H1 (cell line): ENCODE measurements at regions not wholly inside any gene's neighbourhood (a gene's known extent, or its start where the extent isn't known, plus 50 kb on each side); places are given as distances from the start of the nearest gene placed in this dataset.

ENCODE experiments used
- CTCF ChIA-PET: fragments of 300-600 bp; sonication (Branson Sonifier 250); formaldehyde crosslinking; loops from one replicate; lab custom pipeline; 2021; ENCODE audit not compliant: partially characterized antibody; lab: Charles Lee
- POLR2A ChIA-PET: fragments of 300-600 bp; sonication (Branson Sonifier 250); formaldehyde crosslinking; loops from one replicate; lab custom pipeline; 2021; ENCODE audit warnings: inconsistent platforms; ENCODE audit not compliant: partially characterized antibody; lab: Charles Lee
- DNase-seq, 2 experiments: peaks; one replicate each; pipeline versions ENCODE4 v3.0.0 to v3.0.0-alpha.2; 2010 to 2022; ENCODE audit warnings: low spot score in 2 of 2, low read depth in 1 of 2, mixed read lengths in 1 of 2
- FAIRE-seq: peaks from 2 replicates; lab custom pipeline; 2011; peaks lifted over from hg19 to GRCh38; lab: Jason Lieb, UNC
- H2AFZ ChIP-seq: 2 replicates; pipeline ENCODE4 v1.8.1; 2012; ENCODE audit warnings: low read length, inconsistent platforms
- H2AK5ac ChIP-seq: 2 replicates; pipeline ENCODE4 v1.6.1; 2013; ENCODE audit warnings: low read depth, low read length
- H2BK120ac ChIP-seq: replicated peaks from 2 replicates; pipeline ENCODE3; 2013; ENCODE audit warnings: low read depth, low read length, inconsistent platforms
- H2BK12ac ChIP-seq: 2 replicates; pipeline ENCODE4 v1.6.1; 2013; ENCODE audit warnings: low read depth, low read length
- H2BK15ac ChIP-seq: 2 replicates; pipeline ENCODE4 v1.6.1; 2013; ENCODE audit warnings: low read length
- H2BK20ac ChIP-seq: 2 replicates; pipeline ENCODE4 v1.6.1; 2013; ENCODE audit warnings: low read length
- H2BK5ac ChIP-seq: 2 replicates; pipeline ENCODE4 v1.6.1; 2013; ENCODE audit warnings: low read depth, low read length
- H3K14ac ChIP-seq: 2 replicates; pipeline ENCODE4 v1.6.1; 2013; ENCODE audit warnings: inconsistent platforms; ENCODE audit not compliant: insufficient read length
- H3K18ac ChIP-seq: 2 replicates; pipeline ENCODE4 v1.6.1; 2013; ENCODE audit warnings: low read length; ENCODE audit errors: extremely low read depth
- H3K23ac ChIP-seq: 2 replicates; pipeline ENCODE4 v1.6.1; 2013; ENCODE audit warnings: inconsistent platforms; ENCODE audit not compliant: insufficient read length
- H3K23me2 ChIP-seq: 2 replicates; pipeline ENCODE4 v1.6.1; 2013; ENCODE audit warnings: low read depth, low read length
- H3K27ac ChIP-seq: 2 replicates; pipeline ENCODE4 v1.6.1; 2011; ENCODE audit warnings: low read depth, low read length, inconsistent platforms
- H3K27me3 ChIP-seq, 4 experiments: replicated peaks in 1 of 4; 1 replicate in 1 of 4; 2 replicates in 3 of 4; pipeline versions ENCODE4 v1.6.1 to v1.8.1; 2011 to 2013; ENCODE audit warnings: low read length in 3 of 4, mild to moderate bottlenecking in 3 of 4, inconsistent platforms in 2 of 4, mixed read lengths in 2 of 4, moderate library complexity in 1 of 4; ENCODE audit not compliant: control insufficient read depth in 3 of 4, insufficient read depth in 3 of 4; ENCODE audit errors: extremely low read depth in 1 of 4
- H3K36me3 ChIP-seq, 4 experiments: 2 replicates each; pipeline versions ENCODE4 v1.6.1 to v1.8.1; 2011 to 2013; ENCODE audit warnings: mild to moderate bottlenecking in 4 of 4, low read length in 3 of 4, moderate library complexity in 2 of 4, control low read depth in 1 of 4, inconsistent platforms in 1 of 4; ENCODE audit not compliant: insufficient read depth in 4 of 4, control insufficient read depth in 2 of 4
- H3K4ac ChIP-seq: replicated peaks from 2 replicates; pipeline ENCODE3; 2013; ENCODE audit warnings: low read length, low read depth, mixed read lengths, inconsistent platforms; ENCODE audit not compliant: insufficient read length
- H3K4me1 ChIP-seq, 4 experiments: replicated peaks in 1 of 4; 1 replicate in 1 of 4; 2 replicates in 3 of 4; pipeline versions ENCODE4 v1.6.1 to v1.8.1; 2011 to 2013; ENCODE audit warnings: low read length in 3 of 4, inconsistent platforms in 2 of 4, mixed read lengths in 1 of 4; ENCODE audit not compliant: insufficient read depth in 4 of 4, control insufficient read depth in 3 of 4
- H3K4me2 ChIP-seq, 2 experiments: 2 replicates each; pipeline versions ENCODE4 v1.6.1 to v1.8.1; 2011 to 2013; ENCODE audit warnings: low read depth in 2 of 2, low read length in 2 of 2, control low read depth in 1 of 2, inconsistent platforms in 1 of 2, mild to moderate bottlenecking in 1 of 2; ENCODE audit not compliant: insufficient read depth in 1 of 2
- H3K4me3 ChIP-seq, 4 experiments: fragments of 200-600, 300-600 bp in 1 of 4; sonication (generic), shearing (Covaris generic), sonication (Bioruptor Twin) in 1 of 4; 2 replicates each; pipeline versions ENCODE4 v1.5.1 to v1.8.1; 2011 to 2016; ENCODE audit warnings: low read length in 4 of 4, low read depth in 3 of 4, control low read depth in 2 of 4, inconsistent platforms in 2 of 4, mild to moderate bottlenecking in 2 of 4, mixed read lengths in 1 of 4, moderate library complexity in 1 of 4; ENCODE audit not compliant: insufficient read depth in 2 of 4; ENCODE audit errors: extremely low read depth in 1 of 4
- H3K56ac ChIP-seq: replicated peaks from 2 replicates; pipeline ENCODE3; 2013; ENCODE audit warnings: low read depth, mild to moderate bottlenecking, mixed read lengths, low read length, inconsistent platforms; ENCODE audit not compliant: insufficient read length
- H3K79me1 ChIP-seq: 2 replicates; pipeline ENCODE4 v1.6.1; 2013; ENCODE audit warnings: low read depth, low read length, control low read depth
- H3K79me2 ChIP-seq, 2 experiments: 2 replicates each; pipeline versions ENCODE4 v1.6.1 to v1.8.1; 2012 to 2013; ENCODE audit warnings: low read length in 2 of 2, mild to moderate bottlenecking in 2 of 2, inconsistent platforms in 1 of 2; ENCODE audit not compliant: insufficient read depth in 2 of 2, control insufficient read depth in 1 of 2
- H3K9ac ChIP-seq, 4 experiments: replicated peaks in 1 of 4; 1 replicate in 1 of 4; 2 replicates in 3 of 4; pipeline versions ENCODE4 v1.6.1 to v1.8.1; 2011 to 2013; ENCODE audit warnings: low read depth in 3 of 4, low read length in 3 of 4, control low read depth in 2 of 4, mild to moderate bottlenecking in 2 of 4, moderate library complexity in 2 of 4, inconsistent platforms in 1 of 4; ENCODE audit errors: extremely low read depth in 1 of 4
- H3K9me3 ChIP-seq, 2 experiments: 2 replicates each; pipeline versions ENCODE4 v1.6.1 to v1.8.1; 2012 to 2013; ENCODE audit warnings: mild to moderate bottlenecking in 2 of 2, moderate library complexity in 2 of 2, control low read depth in 1 of 2, inconsistent platforms in 1 of 2, low read depth in 1 of 2, low read length in 1 of 2, mixed read lengths in 1 of 2; ENCODE audit not compliant: insufficient read depth in 2 of 2
- H4K20me1 ChIP-seq, 2 experiments: replicated peaks in 1 of 2; 2 replicates each; pipeline versions ENCODE3 to v1.8.1; 2011 to 2013; ENCODE audit warnings: inconsistent platforms in 2 of 2, low read length in 2 of 2, mild to moderate bottlenecking in 1 of 2; ENCODE audit not compliant: insufficient read depth in 2 of 2, control insufficient read depth in 1 of 2
- H4K5ac ChIP-seq: 2 replicates; pipeline ENCODE4 v1.6.1; 2013; ENCODE audit warnings: low read length, low read depth, mixed read lengths, inconsistent platforms; ENCODE audit not compliant: insufficient read length
- H4K8ac ChIP-seq: 2 replicates; pipeline ENCODE4 v1.8.0; 2013; ENCODE audit warnings: mild to moderate bottlenecking, moderate library complexity, low read length, inconsistent platforms; ENCODE audit not compliant: insufficient read depth; ENCODE audit errors: extremely low read depth
- H4K91ac ChIP-seq: replicated peaks from 2 replicates; pipeline ENCODE3; 2013; ENCODE audit warnings: low read length, mixed read lengths, inconsistent platforms; ENCODE audit not compliant: insufficient read length
- BACH1 ChIP-seq: IDR thresholded peaks from 2 replicates; pipeline ENCODE4 v1.6.1; 2012; ENCODE audit warnings: low read length, improper control_type of control experiment
- HDAC6 ChIP-seq: IDR thresholded peaks from one replicate; pipeline ENCODE4 v1.7.1; 2012; ENCODE audit warnings: low read depth, mild to moderate bottlenecking, inconsistent platforms, low read length, moderate library complexity
- NRF1 ChIP-seq: IDR thresholded peaks from 2 replicates; pipeline ENCODE4 v1.6.1; 2011; ENCODE audit warnings: mild to moderate bottlenecking, low read depth, low read length, improper control_type of control experiment
- RXRA ChIP-seq: IDR thresholded peaks from 2 replicates; pipeline ENCODE4 v1.6.1; 2011; ENCODE audit warnings: low read depth, mild to moderate bottlenecking, low read length, moderate library complexity; ENCODE audit not compliant: insufficient read depth
- SAP30 ChIP-seq: fragments of 300-600 bp; sonication (generic); IDR thresholded peaks from 2 replicates; pipeline ENCODE4 v1.7.1; 2012; ENCODE audit warnings: low read length, moderate library complexity, mild to moderate bottlenecking, inconsistent platforms; ENCODE audit not compliant: insufficient read depth, insufficient replicate concordance
- SP1 ChIP-seq: IDR thresholded peaks from 2 replicates; pipeline ENCODE4 v1.6.1; 2011; ENCODE audit warnings: low read depth, low read length
- SRF ChIP-seq: IDR thresholded peaks from 2 replicates; pipeline ENCODE4 v1.6.1; 2011; ENCODE audit warnings: mild to moderate bottlenecking, low read depth, low read length, moderate library complexity
- SUZ12 ChIP-seq: fragments of 200-600 bp; sonication (generic); IDR thresholded peaks from 2 replicates; pipeline ENCODE4 v1.6.1; 2012; ENCODE audit warnings: mild to moderate bottlenecking, inconsistent platforms, low read length, moderate library complexity, mixed read lengths
- TBP ChIP-seq: IDR thresholded peaks from 2 replicates; pipeline ENCODE4 v1.6.1; 2011; ENCODE audit warnings: low read depth, low read length, improper control_type of control experiment
- YY1 ChIP-seq: IDR thresholded peaks from 2 replicates; pipeline ENCODE4 v1.6.1; 2011; ENCODE audit warnings: low read depth, mild to moderate bottlenecking, low read length
- WGBS, 2 experiments: shearing (Covaris generic) in 1 of 2; methylation state at CpG; one replicate each; pipeline versions ENCODE4 v1.1.6 to v1.1.7; 2013 to 2015; ENCODE audit warnings: low lambda C conversion rate in 2 of 2, mixed read lengths in 2 of 2, inconsistent platforms in 1 of 2, low coverage in 1 of 2, missing lambda C conversion rate in 1 of 2; ENCODE audit not compliant: insufficient replicate concordance in 2 of 2, insufficient coverage in 1 of 2, insufficient read length in 1 of 2; ENCODE audit errors: extremely low coverage in 1 of 2, missing lambda C conversion rate in 1 of 2; 5-methylcytosine and 5-hydroxymethylcytosine counted together
- TF ChIP-seq, protein P1 (sequence below): IDR thresholded peaks from 2 replicates; pipeline ENCODE4 v1.6.1; 2011; ENCODE audit warnings: low read length, improper control_type of control experiment
- TF ChIP-seq, protein P2 (sequence below): IDR thresholded peaks from 2 replicates; pipeline ENCODE4 v1.6.1; 2012; ENCODE audit warnings: low read length, inconsistent platforms
- TF ChIP-seq, protein P3 (sequence below): IDR thresholded peaks from 2 replicates; pipeline ENCODE4 v1.6.1; 2012; ENCODE audit warnings: inconsistent platforms

DNA sequence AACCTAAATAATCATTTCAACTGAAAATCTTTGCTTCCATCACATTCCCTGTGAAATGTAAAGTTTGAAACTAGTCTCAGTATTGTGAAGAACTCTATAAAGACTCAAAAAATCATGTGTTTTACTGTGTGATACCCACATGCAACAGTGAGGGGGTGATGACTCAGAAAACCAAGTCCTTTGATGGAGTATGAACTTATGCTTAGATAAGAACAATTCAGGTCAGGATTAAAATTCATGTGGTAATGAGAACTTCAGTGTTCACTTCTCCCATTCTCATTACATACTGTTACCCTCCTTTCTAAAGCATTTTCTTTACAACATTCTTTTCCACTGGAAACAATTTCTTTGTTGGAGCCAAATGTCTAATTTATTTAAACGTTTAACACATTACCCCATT lies 360.2 kb downstream of the FSIP2 start:
- no peak overlapping the region for H2BK5ac ChIP-seq
- 0 out of 7 replicates have a peak, but pooled peaks cover 0 to 2% (median 0%) of the 10 kb centered on the region in 4 experiments for H3K4me1 ChIP-seq
- H2BK120ac ChIP-seq: no peak overlapping the region
- H2BK12ac ChIP-seq: no peak overlapping the region
- no peak overlapping the region for H3K18ac ChIP-seq
- no peak overlapping the region for H3K23ac ChIP-seq
- ChIA-PET POLR2A (no interaction called here), CTCF (no interaction called here)
- H2AFZ ChIP-seq: no peak overlapping the region
- H3K9ac ChIP-seq: no peak overlapping the region
- FAIRE-seq (no peak), DNase-seq (no peak)
- H2AK5ac ChIP-seq: no peak overlapping the region
- no peaks in the 10 kb centered on the region for H3K27me3 ChIP-seq
- H3K56ac ChIP-seq: no peak overlapping the region
- H3K14ac ChIP-seq: no peak overlapping the region
- no peak overlapping the region for H4K8ac ChIP-seq
- H2BK20ac ChIP-seq: no peak overlapping the region
- H3K79me2 ChIP-seq: no peaks in the 10 kb centered on the region
- H3K36me3 ChIP-seq: no peaks in the 10 kb centered on the region
- H3K23me2 ChIP-seq: no peaks in the 10 kb centered on the region
- H4K20me1 ChIP-seq: no peaks in the 10 kb centered on the region
- no peak overlapping the region for H2BK15ac ChIP-seq
- no peak overlapping the region for H3K4me3 ChIP-seq
- H3K4ac ChIP-seq: no peak overlapping the region
- no peak overlapping the region for H4K5ac ChIP-seq
- H3K27ac ChIP-seq: no peak overlapping the region
- H3K79me1 ChIP-seq: no peaks in the 10 kb centered on the region
- 87% methylated on average over 1 of the region's 1 CpG; no CpG with 5 or more reads in 1 of the 2 experiments for WGBS, 2 experiments
- H4K91ac ChIP-seq: no peak overlapping the region
- H3K4me2 ChIP-seq: no peak overlapping the region
- H3K9me3 ChIP-seq: no peaks in the 10 kb centered on the region
- TF ChIP-seq BACH1 (no peak), SUZ12 (no peak), SRF (no peak), NRF1 (no peak), SAP30 (no peak), HDAC6 (no peak), TBP (no peak), SP1 (no peak), RXRA (no peak), YY1 (no peak)
- TF ChIP-seq, protein P1, sequence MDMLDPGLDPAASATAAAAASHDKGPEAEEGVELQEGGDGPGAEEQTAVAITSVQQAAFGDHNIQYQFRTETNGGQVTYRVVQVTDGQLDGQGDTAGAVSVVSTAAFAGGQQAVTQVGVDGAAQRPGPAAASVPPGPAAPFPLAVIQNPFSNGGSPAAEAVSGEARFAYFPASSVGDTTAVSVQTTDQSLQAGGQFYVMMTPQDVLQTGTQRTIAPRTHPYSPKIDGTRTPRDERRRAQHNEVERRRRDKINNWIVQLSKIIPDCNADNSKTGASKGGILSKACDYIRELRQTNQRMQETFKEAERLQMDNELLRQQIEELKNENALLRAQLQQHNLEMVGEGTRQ: no peak
- TF ChIP-seq, protein P2, sequence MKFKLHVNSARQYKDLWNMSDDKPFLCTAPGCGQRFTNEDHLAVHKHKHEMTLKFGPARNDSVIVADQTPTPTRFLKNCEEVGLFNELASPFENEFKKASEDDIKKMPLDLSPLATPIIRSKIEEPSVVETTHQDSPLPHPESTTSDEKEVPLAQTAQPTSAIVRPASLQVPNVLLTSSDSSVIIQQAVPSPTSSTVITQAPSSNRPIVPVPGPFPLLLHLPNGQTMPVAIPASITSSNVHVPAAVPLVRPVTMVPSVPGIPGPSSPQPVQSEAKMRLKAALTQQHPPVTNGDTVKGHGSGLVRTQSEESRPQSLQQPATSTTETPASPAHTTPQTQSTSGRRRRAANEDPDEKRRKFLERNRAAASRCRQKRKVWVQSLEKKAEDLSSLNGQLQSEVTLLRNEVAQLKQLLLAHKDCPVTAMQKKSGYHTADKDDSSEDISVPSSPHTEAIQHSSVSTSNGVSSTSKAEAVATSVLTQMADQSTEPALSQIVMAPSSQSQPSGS: no peak
- TF ChIP-seq, protein P3, sequence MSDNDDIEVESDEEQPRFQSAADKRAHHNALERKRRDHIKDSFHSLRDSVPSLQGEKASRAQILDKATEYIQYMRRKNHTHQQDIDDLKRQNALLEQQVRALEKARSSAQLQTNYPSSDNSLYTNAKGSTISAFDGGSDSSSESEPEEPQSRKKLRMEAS: no peak
